Keratinocyte (primary cell): ENCODE measurements at regions not wholly inside any gene's neighbourhood (a gene's known extent, or its start where the extent isn't known, plus 50 kb on each side); places are given as distances from the start of the nearest gene placed in this dataset.

Experiments used
- DNase-seq: peaks from one replicate; pipeline ENCODE4 v3.0.0-alpha.2; 2011; ENCODE audit warnings: low read depth, missing footprints, low spot score
- FAIRE-seq: peaks from 2 replicates; lab custom pipeline; 2011; peaks lifted over from hg19 to GRCh38; lab: Jason Lieb, UNC
- H2AFZ ChIP-seq: 2 replicates; pipeline ENCODE4 v1.6.0; 2012; ENCODE audit warnings: low read length, control low read depth, inconsistent platforms; ENCODE audit not compliant: control insufficient read depth
- H3K27ac ChIP-seq: 2 replicates; pipeline ENCODE4 v1.5.1; 2011; ENCODE audit warnings: low read length; ENCODE audit not compliant: control insufficient read depth, insufficient read depth
- H3K27me3 ChIP-seq: 3 replicates; pipeline ENCODE4 v1.6.0; 2011; ENCODE audit warnings: low read length; ENCODE audit not compliant: control insufficient read depth, insufficient read depth; ENCODE audit errors: extremely low read depth
- H3K36me3 ChIP-seq, 2 experiments: 2 replicates in 1 of 2; 3 replicates in 1 of 2; pipeline ENCODE4 v1.5.1; 2011; ENCODE audit warnings: low read length in 2 of 2, mild to moderate bottlenecking in 1 of 2; ENCODE audit not compliant: control insufficient read depth in 2 of 2, insufficient read depth in 2 of 2; ENCODE audit errors: extremely low read depth in 1 of 2
- H3K4me1 ChIP-seq: 3 replicates; pipeline ENCODE4 v1.5.1; 2011; ENCODE audit warnings: low read length; ENCODE audit not compliant: control insufficient read depth, insufficient read depth; ENCODE audit errors: extremely low read depth
- H3K4me2 ChIP-seq: 3 replicates; pipeline ENCODE4 v1.6.0; 2011; ENCODE audit warnings: low read depth, low read length; ENCODE audit not compliant: control insufficient read depth, insufficient read depth; ENCODE audit errors: extremely low read depth
- H3K4me3 ChIP-seq, 3 experiments: fragments of 200-600 bp in 1 of 3; sonication (generic) in 1 of 3; 2 replicates in 2 of 3; 3 replicates in 1 of 3; pipeline ENCODE4 v1.5.1; 2011 to 2016; ENCODE audit warnings: low read length in 3 of 3, mild to moderate bottlenecking in 3 of 3, control low read depth in 2 of 3, inconsistent platforms in 1 of 3, low read depth in 1 of 3, mixed read lengths in 1 of 3, mixed run types in 1 of 3, moderate library complexity in 1 of 3; ENCODE audit not compliant: control insufficient read depth in 2 of 3, insufficient read depth in 2 of 3; ENCODE audit errors: extremely low read depth in 1 of 3
- H3K79me2 ChIP-seq: 2 replicates; pipeline ENCODE4 v1.6.0; 2012; ENCODE audit warnings: low read length; ENCODE audit not compliant: control insufficient read depth, insufficient read depth
- H3K9ac ChIP-seq: 3 replicates; pipeline ENCODE4 v1.6.0; 2011; ENCODE audit warnings: low read length; ENCODE audit not compliant: control insufficient read depth, insufficient read depth; ENCODE audit errors: extremely low read depth
- H3K9me1 ChIP-seq: 3 replicates; pipeline ENCODE4 v1.6.0; 2011; ENCODE audit warnings: low read length; ENCODE audit not compliant: control insufficient read depth, insufficient read depth; ENCODE audit errors: extremely low read depth
- H3K9me3 ChIP-seq: 2 replicates; pipeline ENCODE4 v1.5.1; 2012; ENCODE audit warnings: low read depth, low read length; ENCODE audit not compliant: control insufficient read depth
- H4K20me1 ChIP-seq: 3 replicates; pipeline ENCODE4 v1.6.0; 2011; ENCODE audit warnings: low read length; ENCODE audit not compliant: control insufficient read depth, insufficient read depth; ENCODE audit errors: extremely low read depth
- CTCF ChIP-seq, 3 experiments: IDR thresholded peaks in 1 of 3; conservative IDR thresholded peaks in 1 of 3; optimal IDR thresholded peaks in 1 of 3; 2 replicates in 2 of 3; 3 replicates in 1 of 3; pipeline versions ENCODE3 to v1.5.1; 2011; ENCODE audit warnings: low read length in 3 of 3, mild to moderate bottlenecking in 3 of 3, moderate library complexity in 2 of 3, control low read depth in 1 of 3, inconsistent platforms in 1 of 3; ENCODE audit not compliant: insufficient read depth in 2 of 3; ENCODE audit errors: extremely low read depth in 1 of 3
- EZH2 ChIP-seq: IDR thresholded peaks from one replicate; pipeline ENCODE4 v1.6.1; 2012; ENCODE audit warnings: inconsistent platforms, mild to moderate bottlenecking, low read length, moderate library complexity
- dilution Hi-C: fragments of 300-500 bp; cut with MboI; formaldehyde crosslinking; loops from one replicate; pipeline ENCODE4 v1.7.0; 2020; ENCODE audit warnings: low sequenced_read_pairs; ENCODE audit not compliant: extremely low pct_ligation_motif_present

- H3K9me3 ChIP-seq = no peaks in the 10 kb centered on the region
- no peak overlapping the region for H3K4me2 ChIP-seq
- no peaks in the 10 kb centered on the region for H3K9me1 ChIP-seq
- DNase-seq = no peak
- TF ChIP-seq CTCF (optimal IDR thresholded peaks at IDR 0.05 in 1 of 3, IDR thresholded peaks at IDR 0.05 in 1 of 3, conservative IDR thresholded peaks at IDR 0.05 in 1 of 3; ENCODE audit: extremely low read depth in 1 of 3, insufficient read depth in 2 of 3, low read length in 3 of 3) (no peak), EZH2 (no peak)
- H4K20me1 ChIP-seq = no peaks in the 10 kb centered on the region
- no peak overlapping the region for H3K27ac ChIP-seq
- H3K4me1 ChIP-seq = no peaks in the 10 kb centered on the region
- H2AFZ ChIP-seq = no peak overlapping the region
- H3K27me3 ChIP-seq = no peaks in the 10 kb centered on the region
- H3K79me2 ChIP-seq = no peaks in the 10 kb centered on the region
- no peaks in the 10 kb centered on the region for H3K36me3 ChIP-seq
- no peak for FAIRE-seq
- no peak overlapping the region for H3K9ac ChIP-seq
- H3K4me3 ChIP-seq = no peak overlapping the region
- dilution Hi-C loops = no loop called here
Measured at GRCh38 chr11:134537941-134538340, 125.9 kb upstream of the B3GAT1 start.

GRCh38 chr11:134537296-134537695 lies 125.3 kb upstream of the B3GAT1 start:
- no peak overlapping the region for H2AFZ ChIP-seq
- no peak overlapping the region for H3K27ac ChIP-seq
- no peaks in the 10 kb centered on the region for H4K20me1 ChIP-seq
- TF ChIP-seq EZH2 (no peak), CTCF (optimal IDR thresholded peaks at IDR 0.05 in 1 of 3, IDR thresholded peaks at IDR 0.05 in 1 of 3, conservative IDR thresholded peaks at IDR 0.05 in 1 of 3; ENCODE audit: extremely low read depth in 1 of 3, insufficient read depth in 2 of 3, low read length in 3 of 3) (no peak)
- H3K4me1 ChIP-seq = no peaks in the 10 kb centered on the region
- DNase-seq (no peak), FAIRE-seq (no peak)
- H3K4me3 ChIP-seq = no peak overlapping the region
- dilution Hi-C loops = no loop called here
- H3K9ac ChIP-seq = no peak overlapping the region
- H3K27me3 ChIP-seq = no peaks in the 10 kb centered on the region
- H3K4me2 ChIP-seq = no peak overlapping the region
- H3K9me1 ChIP-seq = no peaks in the 10 kb centered on the region
- H3K36me3 ChIP-seq = no peaks in the 10 kb centered on the region
- H3K9me3 ChIP-seq = no peaks in the 10 kb centered on the region
- H3K79me2 ChIP-seq = no peaks in the 10 kb centered on the region
